ENCODE measurements at regions not wholly inside any gene's neighbourhood (a gene's known extent, or its start where the extent isn't known, plus 50 kb on each side); places are given as distances from the start of the nearest gene placed in this dataset.
"Not testable (repeated sequence)": the region's sequence is repeated elsewhere in the genome, so short reads cannot be mapped to it uniquely, and the experiment has no call there.

DNA sequence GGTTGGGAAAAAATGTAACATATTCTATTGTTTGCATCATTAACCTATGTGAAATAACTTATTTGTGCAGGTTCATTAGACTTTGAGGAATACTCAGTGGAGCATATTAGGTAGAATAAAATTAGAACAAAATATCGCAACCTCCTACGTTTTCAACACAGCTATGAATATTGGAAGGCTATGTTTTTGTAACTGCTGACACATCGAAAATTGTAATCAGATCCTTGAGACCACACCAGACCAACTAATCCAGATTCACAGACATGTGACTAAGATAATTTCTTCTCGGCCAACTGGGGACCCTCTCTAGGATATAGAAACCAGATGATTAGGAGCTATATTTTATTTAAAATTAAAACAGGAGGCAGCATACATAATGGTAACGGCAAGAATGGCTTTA is 77.5 kb upstream of the VWC2 start:
- DNase-seq = no peak

DNA sequence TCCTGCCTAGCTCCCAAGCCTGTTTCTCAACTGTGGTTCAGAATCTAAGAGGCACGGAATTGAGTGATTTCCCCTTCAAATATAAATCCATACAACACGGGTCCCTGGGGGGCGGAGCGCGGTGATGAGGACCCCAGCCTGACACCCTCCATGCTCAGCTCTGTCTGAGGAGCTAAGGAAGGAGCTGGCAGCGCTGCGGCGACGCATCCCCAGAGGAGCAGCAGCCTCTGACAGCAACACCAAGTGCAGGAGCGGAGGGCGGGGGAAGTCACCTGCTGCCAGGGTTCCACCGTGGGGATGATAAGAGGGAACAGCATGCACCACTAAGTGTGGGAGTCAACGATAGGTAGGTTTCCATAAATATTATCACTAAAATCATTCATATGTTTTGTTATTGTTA is 72.6 kb upstream of the VWC2 start:
- no peak for DNase-seq

DNA sequence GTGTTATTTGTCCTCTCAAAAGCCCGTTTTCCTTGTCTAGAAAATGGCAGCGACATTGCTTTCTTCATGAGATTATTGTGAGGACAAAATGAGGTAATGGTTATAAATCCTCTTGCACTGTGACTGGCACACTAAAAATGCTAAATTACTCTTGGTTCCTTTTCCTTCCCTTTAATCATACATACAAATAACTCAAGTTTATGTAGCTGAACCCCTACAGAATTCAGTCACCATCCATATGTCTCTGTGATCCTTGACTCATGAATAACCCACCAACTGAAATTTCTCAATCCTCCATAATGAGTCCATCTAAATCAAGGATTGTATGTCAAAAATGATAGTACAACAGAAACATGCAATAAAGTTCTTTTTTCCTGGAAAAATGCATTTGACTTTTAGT is 71.3 kb upstream of the VWC2 start:
- no peak for DNase-seq

DNA sequence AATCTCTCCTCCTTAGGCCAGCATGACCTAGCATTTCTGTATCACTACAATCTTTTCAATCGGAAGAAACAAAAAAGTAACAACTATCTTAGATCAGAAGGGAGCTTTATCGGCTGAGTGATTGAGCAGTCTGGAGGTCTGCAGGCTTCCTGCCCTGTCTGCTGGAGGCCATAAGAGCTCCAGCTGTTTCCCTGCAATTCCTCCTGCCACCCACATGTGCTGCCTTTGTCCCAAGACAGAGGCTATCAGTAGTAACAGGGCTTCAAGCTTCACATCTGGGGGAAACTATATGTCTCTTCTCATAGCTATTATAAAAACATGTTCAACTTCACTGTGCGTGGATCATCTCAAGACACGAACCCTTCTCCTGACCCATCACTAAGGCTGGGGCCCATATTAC is 70.1 kb upstream of the VWC2 start:
- DNase-seq = no peak

DNA sequence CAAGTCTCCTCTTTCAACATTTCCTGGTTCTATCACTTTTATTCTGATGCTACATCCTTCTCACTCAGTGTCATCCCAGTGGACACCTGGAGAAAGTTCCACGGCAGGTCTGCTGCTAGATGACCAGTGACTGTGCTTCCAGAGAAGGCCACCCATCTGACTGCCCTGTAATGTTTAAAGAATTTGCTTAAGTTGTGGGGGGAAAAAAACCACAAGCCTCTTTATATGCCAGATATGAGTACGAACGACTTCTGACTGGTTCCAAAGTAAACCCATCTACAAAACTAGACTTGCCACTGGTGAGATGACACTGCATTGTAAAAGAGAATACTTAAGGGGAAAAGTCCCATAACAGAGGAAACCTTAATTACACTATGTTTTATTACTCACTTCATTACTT is 69.6 kb upstream of the VWC2 start:
- DNase-seq = no peak

DNA sequence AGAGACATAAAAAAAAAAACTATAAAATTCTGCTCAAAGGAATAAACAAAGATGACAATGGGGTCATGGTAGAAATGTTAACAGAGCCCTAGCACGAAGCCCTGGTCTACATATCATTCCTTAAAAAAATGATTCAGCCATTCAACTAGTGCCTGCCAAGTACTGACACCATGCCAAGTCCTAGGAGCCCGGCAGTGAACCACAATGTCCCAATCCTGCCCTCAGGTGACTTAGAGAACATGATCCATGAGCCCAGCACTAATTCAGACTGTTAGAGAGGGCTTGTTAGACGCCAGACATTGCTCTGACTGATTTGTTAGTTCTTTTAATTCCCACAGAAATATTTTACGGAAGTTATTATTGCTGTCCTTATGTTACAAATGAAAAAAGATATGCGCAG is 67.3 kb upstream of the VWC2 start:
- no peak for DNase-seq

DNA sequence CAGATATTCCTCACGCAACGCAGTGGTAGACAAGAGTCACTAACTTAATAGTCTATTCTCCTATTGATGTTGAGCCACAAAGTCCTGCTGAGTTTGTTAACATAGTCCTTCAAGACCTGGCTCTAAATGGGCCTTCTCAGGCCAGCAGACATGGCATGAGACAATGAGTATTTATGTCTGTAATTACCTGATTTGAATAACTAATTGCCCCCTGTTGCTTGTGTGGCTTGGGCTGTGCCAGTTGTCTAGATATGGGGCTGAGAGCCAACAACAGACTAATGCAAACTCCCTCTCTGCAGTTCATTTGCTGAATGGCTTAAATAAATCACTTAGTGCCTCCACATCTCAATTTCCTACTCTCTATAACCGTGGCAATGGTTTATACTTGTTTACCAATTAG is 65.5 kb upstream of the VWC2 start:
- DNase-seq = no peak

DNA sequence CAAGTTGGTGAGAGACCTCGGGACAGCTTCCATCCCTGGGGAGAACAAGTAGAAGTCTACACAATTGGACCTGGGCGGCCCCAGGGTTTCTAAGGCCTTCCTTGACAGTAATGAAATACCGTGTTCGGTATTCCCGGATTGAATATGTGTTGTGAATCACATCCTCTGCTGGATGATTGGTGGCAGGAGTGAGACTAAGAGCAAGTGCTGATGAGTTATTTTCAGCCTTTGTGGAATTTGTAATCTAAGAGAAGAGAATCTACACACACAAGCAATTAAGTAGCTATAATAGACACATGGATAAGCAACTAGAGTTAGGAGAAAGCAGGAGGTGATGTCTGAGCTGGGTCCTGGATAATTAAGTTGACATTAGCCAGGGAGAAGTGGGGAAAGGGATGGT is 64.8 kb upstream of the VWC2 start:
- no peak for DNase-seq

DNA sequence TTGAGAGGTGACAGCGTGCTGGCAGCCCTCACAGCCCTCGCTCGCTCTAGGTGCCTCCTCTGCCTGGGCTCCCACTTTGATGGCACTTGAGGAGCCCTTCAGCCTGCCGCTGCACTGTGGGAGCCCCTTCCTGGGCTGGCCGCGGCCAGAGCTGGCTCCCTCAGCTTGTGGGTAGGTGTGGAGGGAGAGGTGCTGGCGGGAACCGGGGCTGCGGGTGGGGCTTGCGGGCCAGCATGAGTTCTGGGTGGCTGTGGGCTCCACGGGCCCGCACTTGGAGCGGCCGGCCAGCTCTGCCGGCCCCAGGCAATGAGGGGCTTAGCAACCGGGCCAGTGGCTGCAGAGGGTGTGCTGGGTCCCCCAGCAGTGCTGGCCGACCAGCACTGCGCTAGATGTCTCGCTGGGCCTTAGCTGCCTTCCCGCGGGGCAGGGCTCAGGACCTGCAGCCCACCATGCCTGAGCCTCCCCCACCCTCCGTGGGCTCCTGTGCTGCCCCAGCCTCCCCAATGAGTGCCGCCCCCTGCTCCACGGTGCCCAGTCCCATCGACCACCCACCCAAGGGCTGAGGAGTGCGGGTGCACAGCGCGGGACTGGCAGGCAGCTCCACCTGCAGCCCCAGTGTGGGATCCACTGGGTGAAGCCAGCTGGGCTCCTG is 62.2 kb upstream of the VWC2 start:
- not testable (repeated sequence) for DNase-seq

DNA sequence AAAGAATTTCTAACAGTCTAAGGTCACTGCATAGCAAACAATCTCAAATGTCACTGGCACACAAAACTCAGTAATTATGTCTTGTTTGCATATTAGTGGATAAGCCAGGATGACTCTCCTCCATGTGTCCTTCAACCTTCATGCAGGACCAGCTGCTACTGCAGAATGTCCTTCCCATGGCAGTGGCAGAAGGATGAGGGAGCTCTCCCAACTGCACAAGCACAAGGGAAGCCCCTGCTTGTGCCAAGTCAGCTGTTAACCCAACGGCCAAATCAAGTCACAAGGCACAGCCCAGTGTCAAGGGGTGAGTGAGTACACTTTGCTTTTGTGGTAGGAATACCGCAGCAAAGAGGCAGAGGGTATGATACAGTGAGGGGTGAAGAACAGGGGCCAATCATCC is 59.3 kb upstream of the VWC2 start:
- DNase-seq = no peak

DNA sequence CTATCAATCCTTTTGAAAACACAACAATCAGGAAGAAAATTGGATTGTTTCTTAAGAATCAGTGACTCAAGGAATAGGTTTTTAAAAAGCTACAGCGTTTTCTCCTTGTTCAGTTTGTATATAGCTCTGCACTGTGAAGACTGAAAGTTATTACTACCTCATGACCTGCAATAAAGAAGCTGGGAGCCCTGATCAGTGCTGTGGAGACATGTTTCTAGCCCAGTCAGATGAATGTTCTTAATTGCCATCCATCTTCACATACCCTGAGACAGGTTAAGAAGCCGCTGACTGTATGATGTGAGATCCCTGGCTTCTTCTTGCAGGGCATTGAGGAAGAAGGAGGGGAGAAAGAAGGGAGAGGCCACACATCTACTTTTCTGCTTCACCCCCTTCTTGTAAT is 58.0 kb upstream of the VWC2 start:
- DNase-seq = no peak

DNA sequence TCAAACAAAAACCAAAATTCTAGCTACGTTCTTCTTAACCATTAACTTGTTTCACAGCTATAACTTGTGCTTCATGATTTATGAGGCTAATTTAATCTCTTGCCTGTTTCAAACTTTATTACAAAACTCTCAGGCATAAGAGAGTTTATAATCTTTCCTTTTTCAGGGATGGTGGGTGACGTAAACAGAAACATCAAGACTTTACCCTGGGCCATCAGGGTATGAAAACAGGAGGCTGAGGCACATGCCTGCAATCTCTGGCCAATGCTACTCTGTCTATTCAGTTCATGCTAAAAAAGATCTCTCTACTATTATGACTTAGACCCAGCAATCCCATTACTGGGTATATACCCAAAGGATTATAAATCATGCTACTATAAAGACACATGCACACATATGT is 55.9 kb upstream of the VWC2 start:
- no peak for DNase-seq

DNA sequence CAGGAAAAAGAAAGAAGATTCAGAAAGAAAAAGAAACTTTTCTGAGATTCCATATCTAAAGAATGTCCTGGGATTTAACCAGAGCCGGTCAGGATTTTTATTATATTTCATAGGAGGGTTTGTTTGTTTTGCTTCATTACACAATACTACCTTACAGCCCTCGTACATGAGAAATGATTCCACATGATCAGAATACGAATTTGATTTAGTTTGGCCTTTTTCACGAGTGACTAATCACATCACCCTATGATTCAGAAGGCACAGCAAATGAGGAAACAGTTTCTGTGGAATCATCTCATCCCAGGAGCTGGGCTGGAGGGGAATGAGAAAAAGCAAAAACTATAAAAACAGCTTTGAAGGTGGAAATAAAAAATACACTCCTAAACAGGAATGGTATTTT is 54.7 kb upstream of the VWC2 start:
- DNase-seq = no peak

DNA sequence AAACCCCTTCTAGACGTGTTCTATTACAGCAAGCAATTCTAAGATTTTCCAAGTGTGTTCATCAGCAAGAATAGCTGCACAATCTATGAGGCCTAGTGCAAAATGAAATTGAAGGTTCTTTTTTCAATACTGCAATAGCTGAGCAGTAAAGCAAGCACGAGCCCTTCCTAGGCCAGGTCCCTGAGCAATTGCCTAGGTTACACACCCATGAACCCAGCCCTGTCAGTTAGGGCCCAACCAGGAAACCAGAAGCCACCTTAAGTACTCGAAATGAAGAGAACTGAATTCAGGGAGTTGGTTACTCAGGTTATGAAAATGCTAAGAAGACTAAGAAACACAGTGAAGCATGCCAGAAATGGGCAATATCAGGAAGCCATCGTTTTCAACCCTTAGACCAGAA is 52.0 kb upstream of the VWC2 start:
- DNase-seq = no peak

All from NCI-H526 (cell line).